ENCODE measurements at regions not wholly inside any gene's neighbourhood (a gene's known extent, or its start where the extent isn't known, plus 50 kb on each side); places are given as distances from the start of the nearest gene placed in this dataset.

DNA sequence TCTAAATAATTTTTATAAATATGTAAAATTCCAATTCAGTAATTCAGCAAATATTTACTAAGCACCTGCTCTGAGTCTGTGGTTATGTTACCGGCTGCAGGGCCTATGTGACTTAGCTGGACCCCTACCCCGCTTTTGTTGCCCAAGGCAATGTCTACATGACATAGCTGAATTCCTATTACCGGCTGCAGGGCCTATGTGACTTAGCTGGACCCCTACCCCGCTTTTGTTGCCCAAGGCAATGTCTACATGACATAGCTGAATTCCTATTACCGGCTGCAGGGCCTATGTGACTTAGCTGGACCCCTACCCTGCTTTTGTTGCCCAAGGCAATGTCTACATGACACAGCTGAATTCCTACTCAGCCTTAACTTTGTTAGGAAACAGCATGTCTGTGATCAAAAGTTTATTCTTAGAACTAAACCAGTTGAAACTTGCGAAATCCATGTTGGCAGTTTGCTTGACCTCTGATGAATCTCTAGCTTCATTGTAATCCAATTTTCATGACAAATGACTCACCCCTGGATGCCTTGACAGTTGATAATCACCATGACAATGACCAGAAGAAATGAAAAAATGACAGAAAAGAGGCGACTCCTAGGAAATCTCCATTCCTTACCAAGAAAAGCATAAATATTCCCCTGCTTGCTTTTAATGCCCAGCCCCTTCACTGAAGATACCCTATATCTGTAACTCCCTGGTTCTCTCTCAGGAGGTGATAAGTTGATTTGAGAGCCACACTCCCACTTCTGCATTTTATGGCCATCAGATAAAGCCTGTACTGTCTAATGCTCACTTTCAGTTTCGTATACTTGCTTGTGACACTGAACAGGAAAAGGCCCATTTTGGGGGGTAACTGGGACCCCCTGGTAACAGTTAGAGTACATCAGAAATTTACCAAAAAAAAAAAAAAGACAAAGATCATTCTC is 148.4 kb upstream of the SYT10 start:
- TF ChIP-seq, protein P1, sequence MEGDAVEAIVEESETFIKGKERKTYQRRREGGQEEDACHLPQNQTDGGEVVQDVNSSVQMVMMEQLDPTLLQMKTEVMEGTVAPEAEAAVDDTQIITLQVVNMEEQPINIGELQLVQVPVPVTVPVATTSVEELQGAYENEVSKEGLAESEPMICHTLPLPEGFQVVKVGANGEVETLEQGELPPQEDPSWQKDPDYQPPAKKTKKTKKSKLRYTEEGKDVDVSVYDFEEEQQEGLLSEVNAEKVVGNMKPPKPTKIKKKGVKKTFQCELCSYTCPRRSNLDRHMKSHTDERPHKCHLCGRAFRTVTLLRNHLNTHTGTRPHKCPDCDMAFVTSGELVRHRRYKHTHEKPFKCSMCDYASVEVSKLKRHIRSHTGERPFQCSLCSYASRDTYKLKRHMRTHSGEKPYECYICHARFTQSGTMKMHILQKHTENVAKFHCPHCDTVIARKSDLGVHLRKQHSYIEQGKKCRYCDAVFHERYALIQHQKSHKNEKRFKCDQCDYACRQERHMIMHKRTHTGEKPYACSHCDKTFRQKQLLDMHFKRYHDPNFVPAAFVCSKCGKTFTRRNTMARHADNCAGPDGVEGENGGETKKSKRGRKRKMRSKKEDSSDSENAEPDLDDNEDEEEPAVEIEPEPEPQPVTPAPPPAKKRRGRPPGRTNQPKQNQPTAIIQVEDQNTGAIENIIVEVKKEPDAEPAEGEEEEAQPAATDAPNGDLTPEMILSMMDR (conservative IDR thresholded peaks at IDR 0.05; ENCODE audit: low read depth in 2 of 2): no peak
- TF ChIP-seq NANOG (IDR thresholded peaks at IDR 0.05; ENCODE audit: borderline replicate concordance): no peak
- TF ChIP-seq ZNF114 (CRISPR knock-in tag; IDR thresholded peaks at IDR 0.05): no peak
- TF ChIP-seq, protein P2, sequence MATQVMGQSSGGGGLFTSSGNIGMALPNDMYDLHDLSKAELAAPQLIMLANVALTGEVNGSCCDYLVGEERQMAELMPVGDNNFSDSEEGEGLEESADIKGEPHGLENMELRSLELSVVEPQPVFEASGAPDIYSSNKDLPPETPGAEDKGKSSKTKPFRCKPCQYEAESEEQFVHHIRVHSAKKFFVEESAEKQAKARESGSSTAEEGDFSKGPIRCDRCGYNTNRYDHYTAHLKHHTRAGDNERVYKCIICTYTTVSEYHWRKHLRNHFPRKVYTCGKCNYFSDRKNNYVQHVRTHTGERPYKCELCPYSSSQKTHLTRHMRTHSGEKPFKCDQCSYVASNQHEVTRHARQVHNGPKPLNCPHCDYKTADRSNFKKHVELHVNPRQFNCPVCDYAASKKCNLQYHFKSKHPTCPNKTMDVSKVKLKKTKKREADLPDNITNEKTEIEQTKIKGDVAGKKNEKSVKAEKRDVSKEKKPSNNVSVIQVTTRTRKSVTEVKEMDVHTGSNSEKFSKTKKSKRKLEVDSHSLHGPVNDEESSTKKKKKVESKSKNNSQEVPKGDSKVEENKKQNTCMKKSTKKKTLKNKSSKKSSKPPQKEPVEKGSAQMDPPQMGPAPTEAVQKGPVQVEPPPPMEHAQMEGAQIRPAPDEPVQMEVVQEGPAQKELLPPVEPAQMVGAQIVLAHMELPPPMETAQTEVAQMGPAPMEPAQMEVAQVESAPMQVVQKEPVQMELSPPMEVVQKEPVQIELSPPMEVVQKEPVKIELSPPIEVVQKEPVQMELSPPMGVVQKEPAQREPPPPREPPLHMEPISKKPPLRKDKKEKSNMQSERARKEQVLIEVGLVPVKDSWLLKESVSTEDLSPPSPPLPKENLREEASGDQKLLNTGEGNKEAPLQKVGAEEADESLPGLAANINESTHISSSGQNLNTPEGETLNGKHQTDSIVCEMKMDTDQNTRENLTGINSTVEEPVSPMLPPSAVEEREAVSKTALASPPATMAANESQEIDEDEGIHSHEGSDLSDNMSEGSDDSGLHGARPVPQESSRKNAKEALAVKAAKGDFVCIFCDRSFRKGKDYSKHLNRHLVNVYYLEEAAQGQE (IDR thresholded peaks at IDR 0.05; ENCODE audit: unreplicated experiment): no peak
- no peak for TF ChIP-seq POLR2AphosphoS5 (IDR thresholded peaks at IDR 0.05; ENCODE audit: low read depth)
- TF ChIP-seq EZH2phosphoT487 (IDR thresholded peaks at IDR 0.05; ENCODE audit: unreplicated experiment): no peak
- no peak for TF ChIP-seq EZH2 (IDR thresholded peaks at IDR 0.05; ENCODE audit: low read depth, unreplicated experiment)
- no peak for TF ChIP-seq CREB1 (CRISPR knock-in tag; IDR thresholded peaks at IDR 0.05; ENCODE audit: low read depth)
- TF ChIP-seq ZNF331 (CRISPR knock-in tag; IDR thresholded peaks at IDR 0.05; ENCODE audit: low read depth): no peak
